Brain microvascular endothelial cell (primary cell): ENCODE measurements at regions not wholly inside any gene's neighbourhood (a gene's known extent, or its start where the extent isn't known, plus 50 kb on each side); places are given as distances from the start of the nearest gene placed in this dataset.

ENCODE experiments used
- DNase-seq: peaks from one replicate; pipeline ENCODE4 v3.0.0-alpha.2; 2020
- H3K27ac ChIP-seq: fragments of 250-450 bp; sonication (Bioruptor Pico); 2 replicates; pipeline ENCODE4 v1.5.1; 2020; ENCODE audit warnings: mild to moderate bottlenecking, moderate library complexity
- H3K27me3 ChIP-seq: fragments of 250-450 bp; sonication (Bioruptor Pico); replicated peaks from 2 replicates; pipeline ENCODE4 v1.5.1; 2020; ENCODE audit warnings: mild to moderate bottlenecking
- H3K36me3 ChIP-seq: fragments of 250-450 bp; sonication (Bioruptor Pico); replicated peaks from 2 replicates; pipeline ENCODE4 v1.5.1; 2020; ENCODE audit warnings: mild to moderate bottlenecking
- H3K4me3 ChIP-seq: 2 replicates; pipeline ENCODE4 v1.5.1; 2011; ENCODE audit warnings: low read depth, mild to moderate bottlenecking, control low read depth, low read length, moderate library complexity
- in situ Hi-C: cut with HindIII; loops from 2 replicates; pipeline ENCODE4 v1.10.0; 2017; ENCODE audit warnings: low sequenced_read_pairs, low pct_ligation_motif_present
- TF ChIP-seq, protein P1 (sequence below): IDR thresholded peaks from 2 replicates; pipeline ENCODE4 v1.5.1; 2011; ENCODE audit warnings: low read depth, mild to moderate bottlenecking, moderate library complexity, low read length, control low read depth, inconsistent platforms; ENCODE audit errors: missing control alignments

DNA sequence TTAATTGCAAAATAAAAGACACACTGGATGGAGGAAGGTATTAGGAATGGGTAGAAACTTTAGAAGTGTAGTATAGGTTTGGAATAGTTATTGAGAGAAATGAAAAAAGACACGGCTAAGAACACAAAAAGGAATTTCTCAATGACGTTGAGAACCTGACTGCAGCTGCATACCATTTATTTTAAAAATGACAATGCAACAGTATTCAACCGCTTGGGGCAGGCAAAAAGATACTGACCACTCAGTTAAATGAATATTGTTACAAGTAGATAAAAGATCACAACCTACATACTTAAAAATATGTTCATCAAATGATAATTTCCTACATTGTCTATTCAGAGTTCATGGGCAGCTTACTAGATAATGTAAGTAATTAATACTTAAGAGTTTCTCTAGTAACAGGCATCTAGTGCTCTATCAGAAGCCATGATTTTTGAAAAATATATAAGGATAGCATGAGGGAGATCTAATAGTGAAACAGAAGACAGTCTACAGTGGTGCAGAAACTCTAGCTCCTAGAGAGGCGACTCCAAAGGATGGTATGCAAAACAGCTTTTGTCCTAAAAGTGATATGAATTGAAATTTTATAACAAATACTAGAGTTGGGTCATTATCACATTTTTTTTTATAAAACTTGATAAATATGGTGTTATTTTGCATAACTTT is 216.2 kb upstream of the VEGFC start:
- DNase-seq, result peak; percentile 28
- in situ Hi-C loops, result no loop called here

DNA sequence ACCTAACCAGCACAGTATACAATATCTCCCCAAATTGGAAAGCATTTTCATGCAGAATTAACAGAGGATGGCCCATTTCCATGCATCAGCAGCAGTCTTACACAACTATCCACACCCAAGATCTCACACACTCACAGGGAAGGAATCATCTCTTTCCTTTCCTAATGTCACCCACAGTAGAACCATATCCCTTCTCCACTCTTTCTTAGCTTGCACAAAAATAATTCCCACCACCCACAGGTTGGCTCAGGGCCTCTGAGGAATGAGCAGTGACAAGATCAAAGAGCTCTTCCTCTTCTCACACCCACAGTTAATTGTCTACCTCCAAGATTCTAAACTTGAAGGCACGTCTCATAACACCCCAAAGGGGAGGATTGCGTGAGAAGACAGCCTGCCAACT is 217.7 kb upstream of the VEGFC start:
- no peak for DNase-seq
- H3K27me3 ChIP-seq, result no peaks in the 10 kb centered on the region
- in situ Hi-C loops, result no loop called here
- TF ChIP-seq, protein P1, sequence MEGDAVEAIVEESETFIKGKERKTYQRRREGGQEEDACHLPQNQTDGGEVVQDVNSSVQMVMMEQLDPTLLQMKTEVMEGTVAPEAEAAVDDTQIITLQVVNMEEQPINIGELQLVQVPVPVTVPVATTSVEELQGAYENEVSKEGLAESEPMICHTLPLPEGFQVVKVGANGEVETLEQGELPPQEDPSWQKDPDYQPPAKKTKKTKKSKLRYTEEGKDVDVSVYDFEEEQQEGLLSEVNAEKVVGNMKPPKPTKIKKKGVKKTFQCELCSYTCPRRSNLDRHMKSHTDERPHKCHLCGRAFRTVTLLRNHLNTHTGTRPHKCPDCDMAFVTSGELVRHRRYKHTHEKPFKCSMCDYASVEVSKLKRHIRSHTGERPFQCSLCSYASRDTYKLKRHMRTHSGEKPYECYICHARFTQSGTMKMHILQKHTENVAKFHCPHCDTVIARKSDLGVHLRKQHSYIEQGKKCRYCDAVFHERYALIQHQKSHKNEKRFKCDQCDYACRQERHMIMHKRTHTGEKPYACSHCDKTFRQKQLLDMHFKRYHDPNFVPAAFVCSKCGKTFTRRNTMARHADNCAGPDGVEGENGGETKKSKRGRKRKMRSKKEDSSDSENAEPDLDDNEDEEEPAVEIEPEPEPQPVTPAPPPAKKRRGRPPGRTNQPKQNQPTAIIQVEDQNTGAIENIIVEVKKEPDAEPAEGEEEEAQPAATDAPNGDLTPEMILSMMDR, result no peak
- H3K27ac ChIP-seq, result no peak overlapping the region
- H3K36me3 ChIP-seq, result no peaks in the 10 kb centered on the region
- no peak overlapping the region for H3K4me3 ChIP-seq

More for the DNA sequence above, 216.2 kb upstream of the VEGFC start:
- H3K27me3 ChIP-seq, result no peaks in the 10 kb centered on the region
- TF ChIP-seq, protein P1, result no peak
- no peaks in the 10 kb centered on the region for H3K36me3 ChIP-seq
- no peak overlapping the region for H3K4me3 ChIP-seq
- peak overlapping the region; percentile 67 for H3K27ac ChIP-seq

DNA sequence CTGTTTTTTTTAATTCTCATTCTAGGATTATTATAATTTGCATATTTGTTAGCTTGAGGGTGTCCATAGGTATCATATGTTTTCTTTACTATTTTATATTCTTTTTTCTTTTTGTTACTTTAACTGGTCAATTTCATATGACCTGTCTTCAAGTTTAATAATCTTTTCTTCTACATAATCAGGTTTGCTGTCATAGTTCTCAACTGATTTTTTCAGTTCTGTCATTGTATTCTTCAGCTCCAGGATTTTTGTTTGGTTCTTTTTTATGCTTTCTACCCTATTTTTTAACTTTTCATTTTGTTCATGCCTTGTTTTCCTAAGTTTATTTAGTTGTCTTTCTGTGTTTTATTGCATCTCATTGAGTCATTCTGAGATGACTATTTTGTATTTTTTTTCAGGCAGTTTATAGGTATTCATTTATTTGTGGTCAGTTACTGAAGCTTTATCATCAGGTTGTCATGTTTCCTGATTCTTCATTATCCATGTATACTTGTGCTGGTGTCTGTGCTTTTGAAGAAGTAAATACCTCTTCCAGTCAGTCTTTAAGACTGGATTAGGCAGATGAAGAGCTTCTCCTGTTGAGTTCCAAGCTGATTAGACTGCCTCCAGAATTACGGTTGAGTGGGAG is 220.3 kb upstream of the VEGFC start:
- no peak overlapping the region for H3K4me3 ChIP-seq
- no peaks in the 10 kb centered on the region for H3K27me3 ChIP-seq
- TF ChIP-seq, protein P1, result no peak
- H3K27ac ChIP-seq, result no peak overlapping the region
- in situ Hi-C loops, result no loop called here
- no peaks in the 10 kb centered on the region for H3K36me3 ChIP-seq
- no peak for DNase-seq

DNA sequence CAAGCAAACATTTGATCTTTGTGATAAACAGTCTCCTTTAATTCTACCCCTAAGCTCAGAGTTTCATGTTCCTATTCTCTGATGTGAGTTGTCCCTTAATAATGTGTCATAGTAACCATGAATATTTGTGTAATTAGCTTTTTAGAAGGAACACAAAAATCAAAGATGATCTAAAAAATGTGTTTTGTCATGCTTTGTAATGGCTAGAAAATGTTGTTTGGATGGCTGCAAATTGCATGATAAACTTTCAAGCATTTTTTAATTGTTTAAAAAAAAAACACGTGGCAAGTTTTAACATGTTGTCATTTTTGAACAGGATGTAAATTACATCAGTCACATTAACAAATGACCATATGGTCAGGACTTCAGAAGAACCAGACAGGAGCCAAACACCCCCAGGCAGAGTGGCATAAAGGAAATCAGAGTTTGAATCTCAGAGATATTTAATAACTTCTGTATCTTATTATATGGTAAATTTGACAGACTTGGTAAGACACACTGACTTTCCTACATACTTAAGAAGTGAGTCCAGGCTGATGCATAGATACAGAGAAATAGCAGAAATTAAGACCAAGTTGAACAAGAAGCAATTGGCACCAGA is 223.9 kb upstream of the VEGFC start:
- H3K27me3 ChIP-seq, result no peaks in the 10 kb centered on the region
- H3K36me3 ChIP-seq, result no peaks in the 10 kb centered on the region
- no peak overlapping the region for H3K27ac ChIP-seq
- TF ChIP-seq, protein P1, result no peak
- in situ Hi-C loops, result no loop called here
- no peak overlapping the region for H3K4me3 ChIP-seq
- no peak for DNase-seq

DNA sequence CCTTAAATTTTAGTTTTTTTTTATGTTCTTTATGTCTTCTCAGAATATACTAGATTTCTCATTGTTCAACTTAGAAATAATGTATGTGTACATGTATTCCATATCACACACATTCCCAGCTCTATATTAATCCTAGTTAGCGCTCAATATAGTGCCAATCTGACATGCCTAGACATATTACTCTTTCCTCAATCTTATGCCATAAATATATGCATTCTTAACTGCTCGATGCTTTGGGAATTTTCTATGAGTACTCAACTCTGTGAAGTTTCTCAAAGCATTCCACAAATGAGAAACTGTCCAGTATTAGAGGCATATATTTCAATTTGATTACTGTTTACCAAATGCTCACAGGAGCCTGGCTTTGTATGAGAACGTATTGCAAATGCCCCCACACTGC is 231.2 kb upstream of the VEGFC start:
- DNase-seq, result no peak
- H3K27ac ChIP-seq, result no peak overlapping the region
- TF ChIP-seq, protein P1, result no peak

More for the DNA sequence above, 231.2 kb upstream of the VEGFC start:
- H3K36me3 ChIP-seq, result no peaks in the 10 kb centered on the region
- no peak overlapping the region for H3K4me3 ChIP-seq
- no peaks in the 10 kb centered on the region for H3K27me3 ChIP-seq
- in situ Hi-C loops, result no loop called here
